GM18861 (cell line): ENCODE measurements at regions not wholly inside any gene's neighbourhood (a gene's known extent, or its start where the extent isn't known, plus 50 kb on each side); places are given as distances from the start of the nearest gene placed in this dataset.
"Not testable (repeated sequence)": the region's sequence is repeated elsewhere in the genome, so short reads cannot be mapped to it uniquely, and the experiment has no call there.

Source experiments
- ATAC-seq: cut with Tn5 transposase; IDR thresholded peaks from one replicate; pipeline ENCODE4 v1.9.1; 2021; ENCODE audit not compliant: unreplicated experiment

- ATAC-seq = not testable (repeated sequence)
Observed at GRCh38 chr12:17116538-17116937, 510.6 kb upstream of the LMO3 start.

GRCh38 chr12:17110316-17110715 lies 504.4 kb upstream of the LMO3 start:
- no peak for ATAC-seq

GRCh38 chr12:17108877-17109541 lies 503.0 kb upstream of the LMO3 start:
- no peak for ATAC-seq

- ATAC-seq = no peak
Observed at GRCh38 chr12:17104801-17105200, 498.8 kb upstream of the LMO3 start.

GRCh38 chr12:17097674-17098073 lies 491.7 kb upstream of the LMO3 start:
- ATAC-seq = no peak

GRCh38 chr12:17084831-17085230 lies 478.9 kb upstream of the LMO3 start:
- ATAC-seq = no peak

GRCh38 chr12:17079251-17079909 lies 473.4 kb upstream of the LMO3 start:
- ATAC-seq = no peak

- no peak for ATAC-seq
Observed at GRCh38 chr12:17077594-17077993, 471.6 kb upstream of the LMO3 start.

- no peak for ATAC-seq
Observed at GRCh38 chr12:17076811-17077210, 470.8 kb upstream of the LMO3 start.

- ATAC-seq = no peak
Observed at GRCh38 chr12:17076028-17076744, 470.2 kb upstream of the LMO3 start.

GRCh38 chr12:17064834-17065233 lies 458.9 kb upstream of the LMO3 start:
- ATAC-seq = no peak

- ATAC-seq = no peak
Observed at GRCh38 chr12:17062267-17063036, 456.5 kb upstream of the LMO3 start.

GRCh38 chr12:17060260-17060659 lies 454.3 kb upstream of the LMO3 start:
- ATAC-seq = no peak

GRCh38 chr12:17056546-17056945 lies 450.6 kb upstream of the LMO3 start:
- no peak for ATAC-seq

GRCh38 chr12:17038923-17039322 lies 433.0 kb upstream of the LMO3 start:
- ATAC-seq = no peak

GRCh38 chr12:17035372-17035771 lies 429.4 kb upstream of the LMO3 start:
- ATAC-seq = no peak

- no peak for ATAC-seq
Observed at GRCh38 chr12:17030338-17030737, 424.4 kb upstream of the LMO3 start.

GRCh38 chr12:17028348-17028747 lies 422.4 kb upstream of the LMO3 start:
- no peak for ATAC-seq

- not testable (repeated sequence) for ATAC-seq
Observed at GRCh38 chr12:17025424-17025823, 419.5 kb upstream of the LMO3 start.

GRCh38 chr12:17020765-17021164 lies 414.8 kb upstream of the LMO3 start:
- no peak for ATAC-seq

- ATAC-seq = no peak
Observed at GRCh38 chr12:17017402-17017801, 411.4 kb upstream of the LMO3 start.
